ENCODE measurements at regions not wholly inside any gene's neighbourhood (a gene's known extent, or its start where the extent isn't known, plus 50 kb on each side); places are given as distances from the start of the nearest gene placed in this dataset.

GRCh38 chr13:22031702-22032286, 360.9 kb downstream of the FGF9 start:
- TF ChIP-seq POLR2AphosphoS5 (IDR thresholded peaks at IDR 0.05; ENCODE audit: insufficient read depth, low read depth, low read length) (no peak), FOS (IDR thresholded peaks at IDR 0.05; ENCODE audit: borderline replicate concordance, insufficient read depth, low read length) (no peak), EZH2 (IDR thresholded peaks at IDR 0.05; ENCODE audit: borderline replicate concordance, low read depth, low read length, severe bottlenecking) (no peak), POLR2A (IDR thresholded peaks at IDR 0.05; ENCODE audit: low read depth, low read length) (no peak), MYC (IDR thresholded peaks at IDR 0.05; ENCODE audit: low read depth, low read length) (no peak), GATA2 (IDR thresholded peaks at IDR 0.05; ENCODE audit: insufficient read depth, insufficient read length, low read depth, low read length) (no peak), MAX (IDR thresholded peaks at IDR 0.05; ENCODE audit: insufficient read depth, insufficient read length) (no peak), JUN (IDR thresholded peaks at IDR 0.05; ENCODE audit: borderline replicate concordance, insufficient read depth, insufficient read length, low read depth) (no peak), CTCF (IDR thresholded peaks at IDR 0.05; ENCODE audit: extremely low read depth in 1 of 2, insufficient read depth in 1 of 2, low read depth in 1 of 2, low read length in 2 of 2) (no peak)
- Histone ChIP-seq H3K9me3 (replicated peaks; ENCODE audit: control insufficient read depth, insufficient read depth, low read length) (peaks cover 5% of the 10 kb centered on the region), H3K4me1 (ENCODE audit: control insufficient read depth, extremely low read depth, insufficient read depth, low read length) (no peaks in the 10 kb centered on the region), H2AFZ (ENCODE audit: low read depth, low read length) (no peak overlapping the region), H3K27ac (ENCODE audit: insufficient read depth, low read depth, low read length) (no peak overlapping the region), H3K27me3 (ENCODE audit: control insufficient read depth in 2 of 2, insufficient read depth in 2 of 2, low read length in 2 of 2) (no peaks in the 10 kb centered on the region), H3K9me1 (replicated peaks; ENCODE audit: control insufficient read depth, extremely low read depth, insufficient read depth, low read length) (no peaks in the 10 kb centered on the region), H4K20me1 (replicated peaks; ENCODE audit: control insufficient read depth, extremely low read depth, insufficient read depth, low read length) (no peaks in the 10 kb centered on the region), H3K4me2 (ENCODE audit: insufficient read depth, low read length) (no peak overlapping the region), H3K4me3 (replicated peaks in 1 of 3; ENCODE audit: insufficient read depth in 1 of 3, low read depth in 1 of 3, low read length in 3 of 3) (no peak overlapping the region), H3K79me2 (ENCODE audit: control insufficient read depth, insufficient read depth, low read length) (no peaks in the 10 kb centered on the region), H3K9ac (replicated peaks; ENCODE audit: extremely low read depth, insufficient read depth, low read length) (no peak overlapping the region), H3K36me3 (ENCODE audit: control insufficient read depth in 2 of 2, extremely low read depth in 1 of 2, insufficient read depth in 2 of 2, low read length in 2 of 2) (no peaks in the 10 kb centered on the region)
- BruUV-seq (replicated peaks) = no TSS peak
- intact Hi-C loops (cut with micrococcal nuclease) (no loop called here), dilution Hi-C loops (cut with MboI; ENCODE audit: extremely low pct_ligation_motif_present, low sequenced_read_pairs) (no loop called here)
- POLR2A ChIA-PET = no interaction called here
- CTCF ChIA-PET = no interaction called here
- FAIRE-seq (no peak), DNase-seq (ENCODE audit: low read depth, low spot score) (no peak)

All from endothelial cell of umbilical vein (primary cell).